HEK293 (cell line): ENCODE measurements at regions not wholly inside any gene's neighbourhood (a gene's known extent, or its start where the extent isn't known, plus 50 kb on each side); places are given as distances from the start of the nearest gene placed in this dataset.

Experiments used
- CTCF ChIP-seq: fragments of 450-650 bp; formaldehyde crosslinking; IDR thresholded peaks from 2 replicates; pipeline ENCODE4 v1.5.1; 2016; ENCODE audit warnings: missing biosample characterization, missing genetic modification characterization
- KLF16 ChIP-seq: fragments of 450-650 bp; formaldehyde crosslinking; IDR thresholded peaks from 2 replicates; pipeline ENCODE4 v1.5.1; 2017; ENCODE audit warnings: missing biosample characterization, missing genetic modification characterization
- REPIN1 ChIP-seq: fragments of 450-650 bp; formaldehyde crosslinking; IDR thresholded peaks from 2 replicates; pipeline ENCODE4 v1.5.1; 2017; ENCODE audit warnings: missing biosample characterization, missing genetic modification characterization, low read depth
- ZBTB20 ChIP-seq: fragments of 450-650 bp; formaldehyde crosslinking; IDR thresholded peaks from 2 replicates; pipeline ENCODE4 v1.5.1; 2016; ENCODE audit warnings: missing biosample characterization, missing genetic modification characterization
- ZBTB26 ChIP-seq: fragments of 450-650 bp; formaldehyde crosslinking; optimal IDR thresholded peaks from 2 replicates; pipeline ENCODE3; 2016; ENCODE audit warnings: missing biosample characterization, mild to moderate bottlenecking, missing genetic modification characterization
- ZFP41 ChIP-seq: fragments of 450-650 bp; formaldehyde crosslinking; IDR thresholded peaks from 2 replicates; pipeline ENCODE4 v1.5.1; 2016; ENCODE audit warnings: missing biosample characterization, missing genetic modification characterization, borderline replicate concordance
- ZNF114 ChIP-seq: fragments of 450-650 bp; formaldehyde crosslinking; IDR thresholded peaks from 2 replicates; pipeline ENCODE4 v1.5.0; 2017; ENCODE audit warnings: missing biosample characterization, missing genetic modification characterization
- ZNF24 ChIP-seq: fragments of 450-650 bp; formaldehyde crosslinking; IDR thresholded peaks from 2 replicates; pipeline ENCODE4 v1.5.1; 2016; ENCODE audit warnings: missing biosample characterization, missing genetic modification characterization
- ZNF341 ChIP-seq: fragments of 450-650 bp; formaldehyde crosslinking; IDR thresholded peaks from 2 replicates; pipeline ENCODE4; 2016; ENCODE audit warnings: low read depth, missing biosample characterization, missing genetic modification characterization
- ZNF549 ChIP-seq: fragments of 450-650 bp; IDR thresholded peaks from 2 replicates; pipeline ENCODE4 v1.5.1; 2018; ENCODE audit warnings: missing biosample characterization, missing genetic modification characterization, mild to moderate bottlenecking, inconsistent platforms, moderate library complexity
- ZNF792 ChIP-seq: fragments of 450-650 bp; formaldehyde crosslinking; IDR thresholded peaks from 2 replicates; pipeline ENCODE4 v1.5.1; 2016; ENCODE audit warnings: missing biosample characterization, missing genetic modification characterization
- ZSCAN4 ChIP-seq: fragments of 450-650 bp; formaldehyde crosslinking; IDR thresholded peaks from 2 replicates; pipeline ENCODE4 v1.5.1; 2017; ENCODE audit warnings: missing biosample characterization, missing genetic modification characterization

DNA sequence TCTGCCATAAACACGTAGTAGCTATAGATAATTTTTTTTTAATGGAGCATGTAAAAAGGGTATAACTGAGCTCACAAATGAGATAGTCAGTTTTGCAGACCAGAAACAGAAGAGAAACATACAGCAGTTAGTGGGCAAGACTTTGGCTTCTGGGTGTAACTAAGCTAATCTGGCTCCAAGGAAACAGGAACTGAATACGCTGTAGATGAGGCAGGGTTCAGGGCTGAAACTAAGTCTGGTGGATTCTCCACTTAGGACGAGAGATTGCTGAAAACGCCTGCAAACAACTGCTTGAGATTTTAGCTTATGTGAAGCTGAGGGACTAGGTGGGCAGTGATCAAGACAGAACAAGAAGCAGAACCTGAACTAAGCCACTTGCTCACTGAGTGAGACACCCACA is 91.7 kb downstream of the SMIM20 start:
- TF ChIP-seq ZNF341 (no peak), CTCF (tag by site-specific recombination) (no peak), ZNF114 (tag by site-specific recombination) (no peak), ZNF549 (tag by site-specific recombination) (no peak), ZFP41 (no peak), ZNF24 (tag by site-specific recombination) (no peak), ZNF792 (no peak), ZSCAN4 (no peak), KLF16 (tag by site-specific recombination) (no peak), REPIN1 (tag by site-specific recombination) (no peak), ZBTB20 (tag by site-specific recombination) (no peak), ZBTB26 (tag by site-specific recombination) (no peak)
